Breast epithelium (tissue), 4 donors: ENCODE measurements at regions not wholly inside any gene's neighbourhood (a gene's known extent, or its start where the extent isn't known, plus 50 kb on each side); places are given as distances from the start of the nearest gene placed in this dataset.

ENCODE experiments used
- DNase-seq, 2 donors: peaks; one replicate each; pipeline ENCODE4 v3.0.0-alpha.2; 2019; ENCODE audit warnings: low spot score in 2 of 2
- H3K27ac ChIP-seq, 2 donors: fragments of 200-600 bp; sonication (generic) in 1 of 2; one replicate each; pipeline ENCODE4 v1.5.1; 2016 to 2019; ENCODE audit warnings: mild to moderate bottlenecking in 1 of 2
- H3K27me3 ChIP-seq, 2 donors: fragments of 200-600 bp; sonication (generic) in 1 of 2; one replicate each; pipeline versions ENCODE4 v1.5.1 to v1.6.0; 2017 to 2019; ENCODE audit warnings: control low read depth in 1 of 2, mild to moderate bottlenecking in 1 of 2
- H3K36me3 ChIP-seq: fragments of 200-600 bp; one replicate; pipeline ENCODE4 v1.5.1; 2019
- H3K4me1 ChIP-seq, 2 donors: fragments of 200-600 bp; sonication (generic); one replicate each; pipeline ENCODE4 v1.5.1; 2016 to 2019; ENCODE audit warnings: control low read depth in 1 of 2
- H3K4me3 ChIP-seq, 3 donors: fragments of 200-600 bp; sonication (generic); 1 replicate in 2 of 3; 2 replicates in 1 of 3; pipeline ENCODE4 v1.5.1; 2016 to 2019; ENCODE audit warnings: mild to moderate bottlenecking in 3 of 3, moderate library complexity in 2 of 3
- H3K9me3 ChIP-seq, 2 donors: fragments of 200-600 bp; sonication (generic) in 1 of 2; one replicate each; pipeline ENCODE4 v1.5.1; 2016 to 2019; ENCODE audit warnings: control low read depth in 1 of 2
- CTCF ChIP-seq, 3 donors: fragments of 450-650 bp; IDR thresholded peaks; one replicate each; pipeline ENCODE4 v1.5.1; 2016 to 2017; ENCODE audit warnings: antibody characterized with exemption in 3 of 3, mild to moderate bottlenecking in 3 of 3, moderate library complexity in 3 of 3
- POLR2A ChIP-seq: fragments of 450-650 bp; IDR thresholded peaks from one replicate; pipeline ENCODE4 v1.6.1; 2016; ENCODE audit warnings: antibody characterized with exemption, mild to moderate bottlenecking, moderate library complexity
- POLR2AphosphoS5 ChIP-seq, 3 donors: sonication (generic); formaldehyde crosslinking; IDR thresholded peaks; one replicate each; pipeline ENCODE4 v1.6.1; 2017; ENCODE audit warnings: antibody characterized with exemption in 3 of 3
- intact Hi-C: fragments of 100-400 bp; cut with DNase I; formaldehyde crosslinking; loops from one replicate; pipeline ENCODE4 v1.15.1; 2023; ENCODE audit warnings: low total_unique reads

- Histone ChIP-seq H3K4me1 (no peaks in the 10 kb centered on the region), H3K27me3 (no peaks in the 10 kb centered on the region), H3K4me3 (no peak overlapping the region), H3K9me3 (no peaks in the 10 kb centered on the region), H3K36me3 (no peaks in the 10 kb centered on the region), H3K27ac (no peak overlapping the region)
- no peak for DNase-seq
- intact Hi-C loops: no loop called here
- TF ChIP-seq CTCF (IDR thresholded peaks at IDR 0.05) (no peak), POLR2A (no peak), POLR2AphosphoS5 (IDR thresholded peaks at IDR 0.05) (no peak)
Observed at GRCh38 chr1:195153107-195153506, 1455.1 kb downstream of the KCNT2 start.

- Histone ChIP-seq H3K9me3 (no peaks in the 10 kb centered on the region), H3K27ac (no peak overlapping the region), H3K4me1 (no peaks in the 10 kb centered on the region), H3K4me3 (no peak overlapping the region), H3K36me3 (no peaks in the 10 kb centered on the region), H3K27me3 (no peaks in the 10 kb centered on the region)
- intact Hi-C loops: no loop called here
- no peak for DNase-seq
- TF ChIP-seq POLR2AphosphoS5 (IDR thresholded peaks at IDR 0.05) (no peak), POLR2A (no peak), CTCF (IDR thresholded peaks at IDR 0.05) (no peak)
Observed at GRCh38 chr1:195150768-195151167, 1457.5 kb downstream of the KCNT2 start.

GRCh38 chr1:195141294-195141693, 1466.9 kb downstream of the KCNT2 start:
- no peaks in the 10 kb centered on the region for H3K36me3 ChIP-seq
- TF ChIP-seq POLR2AphosphoS5 (IDR thresholded peaks at IDR 0.05): no peak
- TF ChIP-seq CTCF (IDR thresholded peaks at IDR 0.05): no peak
- TF ChIP-seq POLR2A: no peak
- no peaks in the 10 kb centered on the region for H3K27me3 ChIP-seq
- peaks cover 0 to 15% of the 10 kb centered on the region in 2 donors for H3K9me3 ChIP-seq
- no peak overlapping the region for H3K27ac ChIP-seq
- H3K4me1 ChIP-seq: no peaks in the 10 kb centered on the region
- H3K4me3 ChIP-seq: no peak overlapping the region
- intact Hi-C loops: no loop called here
- no peak for DNase-seq

GRCh38 chr1:195130598-195130997, 1477.6 kb downstream of the KCNT2 start:
- TF ChIP-seq POLR2AphosphoS5 (IDR thresholded peaks at IDR 0.05) (no peak), POLR2A (no peak), CTCF (IDR thresholded peaks at IDR 0.05) (no peak)
- Histone ChIP-seq H3K4me1 (no peaks in the 10 kb centered on the region), H3K27ac (no peak overlapping the region), H3K4me3 (no peak overlapping the region), H3K27me3 (no peaks in the 10 kb centered on the region), H3K9me3 (no peaks in the 10 kb centered on the region), H3K36me3 (no peaks in the 10 kb centered on the region)
- intact Hi-C loops: no loop called here
- no peak for DNase-seq

- no peak overlapping the region for H3K27ac ChIP-seq
- no peak overlapping the region for H3K4me3 ChIP-seq
- H3K27me3 ChIP-seq: no peaks in the 10 kb centered on the region
- intact Hi-C loops: no loop called here
- no peak for TF ChIP-seq CTCF (IDR thresholded peaks at IDR 0.05)
- TF ChIP-seq POLR2A: no peak
- TF ChIP-seq POLR2AphosphoS5 (IDR thresholded peaks at IDR 0.05): no peak
- no peak for DNase-seq
- H3K36me3 ChIP-seq: no peaks in the 10 kb centered on the region
- no peaks in the 10 kb centered on the region for H3K4me1 ChIP-seq
- H3K9me3 ChIP-seq: no peaks in the 10 kb centered on the region
Observed at GRCh38 chr1:195122497-195122896, 1485.7 kb downstream of the KCNT2 start.
